ENCODE measurements at regions not wholly inside any gene's neighbourhood (a gene's known extent, or its start where the extent isn't known, plus 50 kb on each side); places are given as distances from the start of the nearest gene placed in this dataset.
"Not testable (repeated sequence)": the region's sequence is repeated elsewhere in the genome, so short reads cannot be mapped to it uniquely, and the experiment has no call there.

- H3K9me2 ChIP-seq (ENCODE audit: insufficient read depth, low read length); H3K79me2 ChIP-seq (ENCODE audit: insufficient read depth, low read depth, low read length); CTCF ChIA-PET (ENCODE audit: unreplicated experiment); H3K4me2 ChIP-seq (ENCODE audit: low read length); H3K4me3 ChIP-seq (ENCODE audit: low read depth, low read length, poor library complexity, severe bottlenecking); intact Hi-C loops (cut with micrococcal nuclease; ENCODE audit: unreplicated experiment); BruUV-seq (replicated peaks); H2AFZ ChIP-seq (ENCODE audit: low read length); H3K9me3 ChIP-seq (ENCODE audit: low read length); DNase-seq (ENCODE audit: low spot score); H4K20me1 ChIP-seq (ENCODE audit: insufficient read depth, low read length); POLR2A ChIA-PET; H3K4me1 ChIP-seq (ENCODE audit: insufficient read depth, low read length, poor library complexity, severe bottlenecking); H3K36me3 ChIP-seq (ENCODE audit: insufficient read depth, low read length); H3K27ac ChIP-seq (ENCODE audit: low read depth, low read length, poor library complexity, severe bottlenecking): not testable (repeated sequence)
Measured at GRCh38 chr13:43970520-43971242, 91.0 kb downstream of the LACC1 start.

- H3K9me3 ChIP-seq (ENCODE audit: low read length); H3K36me3 ChIP-seq (ENCODE audit: insufficient read depth, low read length); H2AFZ ChIP-seq (ENCODE audit: low read length); H3K4me1 ChIP-seq (ENCODE audit: insufficient read depth, low read length, poor library complexity, severe bottlenecking); H3K79me2 ChIP-seq (ENCODE audit: insufficient read depth, low read depth, low read length); POLR2A ChIA-PET; BruUV-seq (replicated peaks); H3K9me2 ChIP-seq (ENCODE audit: insufficient read depth, low read length); H3K27ac ChIP-seq (ENCODE audit: low read depth, low read length, poor library complexity, severe bottlenecking); CTCF ChIA-PET (ENCODE audit: unreplicated experiment); intact Hi-C loops (cut with micrococcal nuclease; ENCODE audit: unreplicated experiment); H4K20me1 ChIP-seq (ENCODE audit: insufficient read depth, low read length); H3K4me2 ChIP-seq (ENCODE audit: low read length); H3K4me3 ChIP-seq (ENCODE audit: low read depth, low read length, poor library complexity, severe bottlenecking); DNase-seq (ENCODE audit: low spot score): not testable (repeated sequence)
Measured at GRCh38 chr13:43971324-43971723, 91.6 kb downstream of the LACC1 start.

GRCh38 chr13:43977911-43978310, 98.2 kb downstream of the LACC1 start:
- no peak overlapping the region for H3K4me3 ChIP-seq (ENCODE audit: low read depth, low read length, poor library complexity, severe bottlenecking)
- CTCF ChIA-PET (ENCODE audit: unreplicated experiment) = no interaction called here
- H3K27ac ChIP-seq (ENCODE audit: low read depth, low read length, poor library complexity, severe bottlenecking) = no peak overlapping the region
- no peaks in the 10 kb centered on the region for H4K20me1 ChIP-seq (ENCODE audit: insufficient read depth, low read length)
- H3K9me2 ChIP-seq (ENCODE audit: insufficient read depth, low read length) = 0 out of 2 replicates have a peak, but pooled peaks cover 3% of the 10 kb centered on the region
- H3K36me3 ChIP-seq (ENCODE audit: insufficient read depth, low read length) = no peaks in the 10 kb centered on the region
- no peaks in the 10 kb centered on the region for H3K9me3 ChIP-seq (ENCODE audit: low read length)
- no peak overlapping the region for H2AFZ ChIP-seq (ENCODE audit: low read length)
- no peak overlapping the region for H3K4me2 ChIP-seq (ENCODE audit: low read length)
- no peak for DNase-seq (ENCODE audit: low spot score)
- H3K4me1 ChIP-seq (ENCODE audit: insufficient read depth, low read length, poor library complexity, severe bottlenecking) = no peaks in the 10 kb centered on the region
- POLR2A ChIA-PET = interaction anchor here (0.6 kb wide), 1 partner anchor 611 kb away, joined by 5 read pairs; no protein-coding TSS in a partner anchor
- no peak for TF ChIP-seq CTCF (conservative IDR thresholded peaks at IDR 0.05; ENCODE audit: low read length)
- no peak for TF ChIP-seq EZH2phosphoT487 (IDR thresholded peaks at IDR 0.05; ENCODE audit: borderline replicate concordance, low read depth, low read length)
- intact Hi-C loops (cut with micrococcal nuclease; ENCODE audit: unreplicated experiment) = no loop called here
- no TSS peak for BruUV-seq (replicated peaks)
- H3K79me2 ChIP-seq (ENCODE audit: insufficient read depth, low read depth, low read length) = no peaks in the 10 kb centered on the region

GRCh38 chr13:43978688-43979087, 99.0 kb downstream of the LACC1 start:
- no peak overlapping the region for H3K4me3 ChIP-seq (ENCODE audit: low read depth, low read length, poor library complexity, severe bottlenecking)
- TF ChIP-seq EZH2phosphoT487 (IDR thresholded peaks at IDR 0.05; ENCODE audit: borderline replicate concordance, low read depth, low read length) = no peak
- no peak for TF ChIP-seq CTCF (conservative IDR thresholded peaks at IDR 0.05; ENCODE audit: low read length)
- no peak overlapping the region for H3K4me2 ChIP-seq (ENCODE audit: low read length)
- H3K27ac ChIP-seq (ENCODE audit: low read depth, low read length, poor library complexity, severe bottlenecking) = no peak overlapping the region
- no peaks in the 10 kb centered on the region for H3K9me3 ChIP-seq (ENCODE audit: low read length)
- intact Hi-C loops (cut with micrococcal nuclease; ENCODE audit: unreplicated experiment) = no loop called here
- ChIA-PET POLR2A (no interaction called here), CTCF (ENCODE audit: unreplicated experiment) (no interaction called here)
- H3K79me2 ChIP-seq (ENCODE audit: insufficient read depth, low read depth, low read length) = no peaks in the 10 kb centered on the region
- no TSS peak for BruUV-seq (replicated peaks)
- H3K9me2 ChIP-seq (ENCODE audit: insufficient read depth, low read length) = 0 out of 2 replicates have a peak, but pooled peaks cover 3% of the 10 kb centered on the region
- no peak overlapping the region for H2AFZ ChIP-seq (ENCODE audit: low read length)
- H3K4me1 ChIP-seq (ENCODE audit: insufficient read depth, low read length, poor library complexity, severe bottlenecking) = no peaks in the 10 kb centered on the region
- no peak for DNase-seq (ENCODE audit: low spot score)
- no peaks in the 10 kb centered on the region for H3K36me3 ChIP-seq (ENCODE audit: insufficient read depth, low read length)
- H4K20me1 ChIP-seq (ENCODE audit: insufficient read depth, low read length) = no peaks in the 10 kb centered on the region

Data from OCI-LY7 (cell line).